ENCODE measurements at regions not wholly inside any gene's neighbourhood (a gene's known extent, or its start where the extent isn't known, plus 50 kb on each side); places are given as distances from the start of the nearest gene placed in this dataset.

DNA sequence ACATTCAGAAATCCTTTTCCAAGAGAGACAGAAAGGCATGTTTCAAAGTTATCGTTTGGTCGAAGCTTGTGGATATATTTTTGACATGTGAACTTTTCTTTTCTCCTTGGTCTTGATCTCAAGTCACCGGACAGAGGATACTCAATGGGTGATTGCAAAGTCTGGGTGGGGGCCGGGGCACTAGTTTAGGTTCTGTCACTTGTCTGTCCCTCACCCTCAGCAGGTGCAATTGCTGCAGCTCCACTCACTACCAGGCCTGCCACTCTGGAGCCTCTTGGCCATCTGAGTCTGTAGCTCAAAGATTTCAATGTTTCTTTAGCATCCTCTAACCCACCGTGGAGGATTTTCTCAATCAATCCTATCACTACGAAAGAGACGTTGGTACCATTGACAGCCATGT is 246.0 kb upstream of the C1orf174 start:
- H3K4me3 ChIP-seq (ENCODE audit: insufficient read depth, low read depth, low read length) = no peak overlapping the region
- H3K27me3 ChIP-seq (ENCODE audit: control insufficient read depth, insufficient read depth, low read length, poor library complexity, severe bottlenecking) = no peaks in the 10 kb centered on the region
- H3K9me3 ChIP-seq (ENCODE audit: control insufficient read depth, low read length) = no peaks in the 10 kb centered on the region
- no peak overlapping the region for H3K27ac ChIP-seq (ENCODE audit: insufficient read depth, low read depth, low read length, poor library complexity, severe bottlenecking)
- H3K36me3 ChIP-seq (ENCODE audit: control insufficient read depth, insufficient read depth, low read length) = no peaks in the 10 kb centered on the region
- peaks cover 8% of the 10 kb centered on the region for H3K4me1 ChIP-seq (ENCODE audit: control insufficient read depth, insufficient read depth, low read length)
- WGBS, 2 experiments = 79 to 88% methylated on average over 7 of the region's 7 CpGs

DNA sequence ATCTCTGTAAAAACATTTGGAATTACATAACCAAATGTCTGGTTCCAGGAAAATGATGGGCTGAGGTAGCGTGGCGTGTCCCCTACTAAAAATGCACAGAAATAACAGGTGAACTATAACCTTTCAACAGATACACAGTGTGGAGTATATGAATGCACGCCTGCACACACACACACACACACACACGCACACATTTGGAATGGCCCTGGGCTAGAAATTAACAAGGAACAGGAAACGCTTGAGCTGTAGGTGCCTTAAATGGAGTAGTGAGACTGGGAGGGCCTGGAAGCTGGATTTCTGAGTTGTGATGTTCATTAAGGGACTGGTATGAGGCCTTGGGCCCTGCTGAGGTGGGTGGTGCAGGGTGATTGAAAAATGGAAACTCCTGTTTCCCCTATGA is 246.5 kb upstream of the C1orf174 start:
- Histone ChIP-seq H3K9me3 (ENCODE audit: control insufficient read depth, low read length) (no peaks in the 10 kb centered on the region), H3K36me3 (ENCODE audit: control insufficient read depth, insufficient read depth, low read length) (no peaks in the 10 kb centered on the region), H3K27me3 (ENCODE audit: control insufficient read depth, insufficient read depth, low read length, poor library complexity, severe bottlenecking) (no peaks in the 10 kb centered on the region), H3K4me3 (ENCODE audit: insufficient read depth, low read depth, low read length) (no peak overlapping the region), H3K27ac (ENCODE audit: insufficient read depth, low read depth, low read length, poor library complexity, severe bottlenecking) (no peak overlapping the region), H3K4me1 (ENCODE audit: control insufficient read depth, insufficient read depth, low read length) (peaks cover 8% of the 10 kb centered on the region)
- 89 to 95% methylated on average over 3 to 4 of the region's 5 CpGs for WGBS, 2 experiments

DNA sequence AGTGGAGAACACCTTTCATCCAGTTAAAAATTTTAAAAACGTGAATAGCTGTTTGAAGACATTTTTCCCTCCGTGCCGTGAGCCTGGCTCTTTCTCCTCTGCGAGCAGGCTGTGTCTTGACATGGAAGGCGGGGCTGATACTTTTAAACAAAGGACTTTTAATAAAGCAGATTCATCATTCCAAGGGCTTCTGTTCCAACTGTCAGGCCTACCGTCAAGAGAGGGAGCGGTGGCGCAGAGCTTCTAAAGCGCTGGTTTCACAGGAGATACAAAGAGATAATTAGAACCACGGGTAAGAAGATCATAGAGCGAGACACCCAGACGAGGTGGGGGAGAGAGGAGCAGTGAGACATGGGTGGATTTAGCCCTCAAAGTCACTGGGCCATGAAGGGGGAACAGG is 247.4 kb upstream of the C1orf174 start:
- no peaks in the 10 kb centered on the region for H3K27me3 ChIP-seq (ENCODE audit: control insufficient read depth, insufficient read depth, low read length, poor library complexity, severe bottlenecking)
- H3K4me3 ChIP-seq (ENCODE audit: insufficient read depth, low read depth, low read length) = no peak overlapping the region
- H3K27ac ChIP-seq (ENCODE audit: insufficient read depth, low read depth, low read length, poor library complexity, severe bottlenecking) = no peak overlapping the region
- WGBS, 2 experiments = 80 to 88% methylated on average over 12 of the region's 12 CpGs
- H3K9me3 ChIP-seq (ENCODE audit: control insufficient read depth, low read length) = no peaks in the 10 kb centered on the region
- H3K4me1 ChIP-seq (ENCODE audit: control insufficient read depth, insufficient read depth, low read length) = peaks cover 8% of the 10 kb centered on the region
- no peaks in the 10 kb centered on the region for H3K36me3 ChIP-seq (ENCODE audit: control insufficient read depth, insufficient read depth, low read length)

DNA sequence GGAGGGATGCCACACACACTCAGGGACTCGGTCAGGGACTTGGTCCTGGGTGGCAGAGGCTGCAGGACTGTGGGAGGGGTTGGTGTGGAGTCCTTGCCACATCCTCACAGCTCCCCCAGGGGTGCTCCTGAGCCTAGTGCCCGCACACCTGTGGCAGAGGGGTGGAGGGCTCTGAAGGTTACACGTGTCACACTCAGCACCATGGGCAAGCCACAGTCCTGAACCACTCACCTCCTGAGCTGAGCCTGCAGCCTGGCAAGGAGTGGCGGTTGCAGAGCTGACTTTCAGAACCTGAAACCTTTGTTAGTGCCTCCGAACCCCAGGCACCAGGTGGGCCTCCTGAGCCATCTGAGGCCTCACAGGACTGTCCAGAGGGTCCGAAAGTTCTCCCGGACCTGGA is 249.2 kb upstream of the C1orf174 start:
- no peaks in the 10 kb centered on the region for H3K36me3 ChIP-seq (ENCODE audit: control insufficient read depth, insufficient read depth, low read length)
- no peak overlapping the region for H3K27ac ChIP-seq (ENCODE audit: insufficient read depth, low read depth, low read length, poor library complexity, severe bottlenecking)
- peaks cover 8% of the 10 kb centered on the region for H3K4me1 ChIP-seq (ENCODE audit: control insufficient read depth, insufficient read depth, low read length)
- no peak overlapping the region for H3K4me3 ChIP-seq (ENCODE audit: insufficient read depth, low read depth, low read length)
- H3K9me3 ChIP-seq (ENCODE audit: control insufficient read depth, low read length) = no peaks in the 10 kb centered on the region
- H3K27me3 ChIP-seq (ENCODE audit: control insufficient read depth, insufficient read depth, low read length, poor library complexity, severe bottlenecking) = no peaks in the 10 kb centered on the region
- WGBS, 2 experiments = 90 to 92% methylated on average over 7 of the region's 7 CpGs

DNA sequence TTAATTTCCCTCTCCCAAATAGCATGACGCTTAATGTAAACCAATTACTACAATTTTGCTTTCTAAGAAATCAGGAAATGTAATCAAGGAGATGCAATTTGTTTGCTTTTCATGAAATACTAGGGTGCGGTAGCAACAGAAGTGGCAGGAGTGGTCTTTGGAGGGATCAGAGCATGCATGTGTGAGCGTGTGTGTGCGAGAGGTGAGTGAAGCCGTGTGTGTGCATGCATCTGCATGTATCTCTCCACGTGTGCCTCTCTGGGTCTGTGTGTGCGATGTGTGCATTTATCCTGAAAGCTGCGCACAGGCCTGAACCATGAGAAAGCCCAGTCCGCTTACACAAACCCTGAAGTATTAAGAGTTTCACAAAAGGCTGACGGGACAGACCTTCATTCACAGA is 249.8 kb upstream of the C1orf174 start:
- Histone ChIP-seq H3K4me1 (ENCODE audit: control insufficient read depth, insufficient read depth, low read length) (peaks cover 8% of the 10 kb centered on the region), H3K27ac (ENCODE audit: insufficient read depth, low read depth, low read length, poor library complexity, severe bottlenecking) (no peak overlapping the region), H3K27me3 (ENCODE audit: control insufficient read depth, insufficient read depth, low read length, poor library complexity, severe bottlenecking) (no peaks in the 10 kb centered on the region), H3K4me3 (ENCODE audit: insufficient read depth, low read depth, low read length) (no peak overlapping the region), H3K9me3 (ENCODE audit: control insufficient read depth, low read length) (no peaks in the 10 kb centered on the region), H3K36me3 (ENCODE audit: control insufficient read depth, insufficient read depth, low read length) (no peaks in the 10 kb centered on the region)
- 75 to 81% methylated on average over 9 to 10 of the region's 10 CpGs for WGBS, 2 experiments

DNA sequence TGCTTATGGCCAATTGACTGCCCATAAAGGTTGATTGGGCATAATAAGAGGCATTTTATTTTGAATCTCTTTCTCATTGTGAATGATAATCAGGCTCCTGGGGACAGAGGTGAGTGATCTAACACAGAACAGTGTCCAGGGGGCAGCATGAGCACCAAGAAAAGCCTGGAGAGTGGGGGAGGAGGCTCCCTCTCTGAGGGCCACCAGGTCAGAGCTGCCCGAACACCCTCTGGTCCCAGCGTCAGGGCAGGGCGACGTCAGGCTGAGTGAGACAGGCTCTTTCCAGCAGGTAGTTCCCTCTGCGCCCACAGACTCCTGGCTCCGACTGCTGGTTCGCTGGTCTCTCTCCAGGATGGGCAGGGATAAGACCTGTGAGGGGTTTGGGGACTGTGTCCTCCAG is 250.2 kb upstream of the C1orf174 start:
- 64 to 65% methylated on average over 7 of the region's 7 CpGs for WGBS, 2 experiments

DNA sequence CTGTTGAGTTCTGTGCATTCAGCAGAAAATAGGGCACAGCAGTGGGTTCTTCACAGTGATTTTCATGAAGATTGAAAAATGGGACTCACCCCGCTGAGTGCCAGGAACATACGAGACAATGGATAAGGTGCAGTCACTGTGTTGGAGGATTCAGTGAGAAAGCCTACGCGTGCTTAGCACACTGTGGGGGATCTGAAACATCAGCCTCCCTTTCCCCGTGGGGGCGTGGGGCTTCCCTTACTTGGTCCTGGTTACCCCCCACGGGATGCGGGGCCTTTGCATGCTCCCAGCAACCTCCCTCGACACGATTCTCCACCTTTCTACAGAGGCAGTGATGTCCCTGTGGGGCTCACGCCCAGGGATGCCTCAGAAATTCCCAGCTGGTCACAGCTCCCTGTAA is 252.2 kb upstream of the C1orf174 start:
- peaks cover 7% of the 10 kb centered on the region for H3K4me1 ChIP-seq (ENCODE audit: control insufficient read depth, insufficient read depth, low read length)
- H3K27ac ChIP-seq (ENCODE audit: insufficient read depth, low read depth, low read length, poor library complexity, severe bottlenecking) = no peak overlapping the region
- H3K9me3 ChIP-seq (ENCODE audit: control insufficient read depth, low read length) = no peaks in the 10 kb centered on the region
- H3K4me3 ChIP-seq (ENCODE audit: insufficient read depth, low read depth, low read length) = no peak overlapping the region
- H3K36me3 ChIP-seq (ENCODE audit: control insufficient read depth, insufficient read depth, low read length) = no peaks in the 10 kb centered on the region
- WGBS, 2 experiments = 90 to 94% methylated on average over 11 of the region's 11 CpGs
- no peaks in the 10 kb centered on the region for H3K27me3 ChIP-seq (ENCODE audit: control insufficient read depth, insufficient read depth, low read length, poor library complexity, severe bottlenecking)

More for the DNA sequence above, 250.2 kb upstream of the C1orf174 start:
- H3K27ac ChIP-seq (ENCODE audit: insufficient read depth, low read depth, low read length, poor library complexity, severe bottlenecking) = no peak overlapping the region
- no peak overlapping the region for H3K4me3 ChIP-seq (ENCODE audit: insufficient read depth, low read depth, low read length)
- H3K36me3 ChIP-seq (ENCODE audit: control insufficient read depth, insufficient read depth, low read length) = no peaks in the 10 kb centered on the region
- H3K4me1 ChIP-seq (ENCODE audit: control insufficient read depth, insufficient read depth, low read length) = peaks cover 8% of the 10 kb centered on the region
- no peaks in the 10 kb centered on the region for H3K9me3 ChIP-seq (ENCODE audit: control insufficient read depth, low read length)
- no peaks in the 10 kb centered on the region for H3K27me3 ChIP-seq (ENCODE audit: control insufficient read depth, insufficient read depth, low read length, poor library complexity, severe bottlenecking)

DNA sequence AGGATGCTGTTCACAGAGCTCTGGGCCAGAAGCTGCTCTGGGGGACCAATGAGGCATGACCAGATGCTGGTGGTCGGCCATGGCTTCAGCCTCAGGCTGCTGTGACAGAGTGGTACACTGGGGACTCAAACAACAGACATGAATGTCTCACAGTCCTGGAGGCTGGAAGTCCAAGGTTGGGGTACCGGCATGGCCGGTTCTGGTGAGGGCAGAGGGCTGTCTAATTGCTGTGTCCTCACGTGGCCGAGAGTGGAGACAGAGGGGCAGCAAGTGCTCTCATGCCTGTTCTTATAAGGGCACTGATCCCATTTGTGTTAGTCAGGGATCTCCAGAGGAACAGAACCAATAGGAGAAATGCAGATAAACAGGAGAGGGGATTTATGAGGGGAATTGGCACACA is 253.5 kb upstream of the C1orf174 start:
- Histone ChIP-seq H3K36me3 (ENCODE audit: control insufficient read depth, insufficient read depth, low read length) (no peaks in the 10 kb centered on the region), H3K4me1 (ENCODE audit: control insufficient read depth, insufficient read depth, low read length) (peaks cover 5% of the 10 kb centered on the region), H3K27ac (ENCODE audit: insufficient read depth, low read depth, low read length, poor library complexity, severe bottlenecking) (no peak overlapping the region), H3K9me3 (ENCODE audit: control insufficient read depth, low read length) (no peaks in the 10 kb centered on the region), H3K27me3 (ENCODE audit: control insufficient read depth, insufficient read depth, low read length, poor library complexity, severe bottlenecking) (no peaks in the 10 kb centered on the region), H3K4me3 (ENCODE audit: insufficient read depth, low read depth, low read length) (no peak overlapping the region)
- WGBS, 2 experiments = 94 to 95% methylated on average over 5 of the region's 5 CpGs

DNA sequence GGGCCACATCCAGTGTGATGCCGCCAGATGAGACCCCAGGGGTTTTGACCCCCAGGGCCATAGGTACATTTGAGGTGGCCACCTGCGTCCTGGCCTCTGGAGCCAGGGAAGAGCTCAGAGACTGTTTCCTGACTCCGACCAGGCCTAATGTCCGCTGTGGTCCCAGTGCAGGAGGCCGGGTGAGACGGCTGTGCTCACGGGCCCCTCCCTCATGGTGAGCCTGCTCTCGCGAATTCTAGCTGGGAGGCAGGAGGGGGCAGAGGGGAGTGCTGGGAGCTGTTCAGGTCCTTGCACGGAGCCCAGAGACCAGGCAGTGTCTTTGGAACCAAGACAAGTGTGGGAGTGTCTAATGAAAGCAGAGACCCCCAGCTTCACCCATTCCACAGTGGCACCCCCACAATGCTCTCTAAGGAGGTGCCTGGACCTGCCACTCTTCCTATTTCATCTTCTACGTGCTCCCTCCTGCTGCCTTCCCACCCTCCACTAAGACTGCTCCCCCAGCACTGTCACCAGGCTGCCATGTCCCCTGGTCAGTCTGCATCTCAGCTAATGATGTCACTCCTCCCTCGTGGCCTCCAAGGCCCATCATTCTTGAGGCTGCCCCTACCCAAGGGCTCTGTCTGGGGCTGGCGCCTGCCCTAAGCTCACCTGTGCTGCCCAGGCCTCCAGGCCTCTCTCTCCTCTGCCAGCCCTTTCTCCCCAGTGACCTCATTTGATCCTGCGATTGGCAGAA is 256.3 kb upstream of the C1orf174 start:
- 83% methylated on average over 14 of the region's 14 CpGs for WGBS, 2 experiments
- Histone ChIP-seq H3K27me3 (ENCODE audit: control insufficient read depth, insufficient read depth, low read length, poor library complexity, severe bottlenecking) (no peaks in the 10 kb centered on the region), H3K4me1 (ENCODE audit: control insufficient read depth, insufficient read depth, low read length) (no peaks in the 10 kb centered on the region), H3K9me3 (ENCODE audit: control insufficient read depth, low read length) (no peaks in the 10 kb centered on the region), H3K36me3 (ENCODE audit: control insufficient read depth, insufficient read depth, low read length) (no peaks in the 10 kb centered on the region), H3K27ac (ENCODE audit: insufficient read depth, low read depth, low read length, poor library complexity, severe bottlenecking) (no peak overlapping the region), H3K4me3 (ENCODE audit: insufficient read depth, low read depth, low read length) (no peak overlapping the region)

DNA sequence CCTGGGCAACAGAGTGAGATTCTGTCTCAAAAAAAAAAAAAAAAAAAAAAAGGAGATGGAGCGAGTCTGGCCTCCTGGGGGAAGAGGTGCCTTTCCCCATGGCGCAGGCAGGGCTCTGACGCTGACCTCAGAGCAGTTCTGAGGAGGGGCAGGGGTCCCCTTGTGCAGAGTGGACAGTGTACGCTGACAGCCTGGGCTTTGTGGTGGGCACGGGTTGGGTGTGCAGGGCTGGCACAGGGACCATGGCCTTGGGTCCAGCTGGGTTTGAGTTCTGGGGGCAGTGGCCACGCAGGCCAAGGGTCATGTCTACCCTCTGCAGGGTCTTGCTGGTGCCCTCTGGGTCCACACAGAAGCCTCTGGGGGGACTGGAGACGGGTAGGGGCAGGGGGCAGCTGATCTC is 260.1 kb upstream of the C1orf174 start:
- Histone ChIP-seq H3K27ac (ENCODE audit: insufficient read depth, low read depth, low read length, poor library complexity, severe bottlenecking) (no peak overlapping the region), H3K27me3 (ENCODE audit: control insufficient read depth, insufficient read depth, low read length, poor library complexity, severe bottlenecking) (no peaks in the 10 kb centered on the region), H3K4me1 (ENCODE audit: control insufficient read depth, insufficient read depth, low read length) (no peaks in the 10 kb centered on the region), H3K4me3 (ENCODE audit: insufficient read depth, low read depth, low read length) (no peak overlapping the region), H3K36me3 (ENCODE audit: control insufficient read depth, insufficient read depth, low read length) (no peaks in the 10 kb centered on the region), H3K9me3 (ENCODE audit: control insufficient read depth, low read length) (no peaks in the 10 kb centered on the region)
- WGBS, 2 experiments = 90 to 91% methylated on average over 7 of the region's 7 CpGs
